Ascending aorta (tissue), 2 donors: ENCODE measurements at regions not wholly inside any gene's neighbourhood (a gene's known extent, or its start where the extent isn't known, plus 50 kb on each side); places are given as distances from the start of the nearest gene placed in this dataset.

Source experiments
- DNase-seq, 2 donors: peaks; one replicate each; pipeline ENCODE4 v3.0.0-alpha.2; 2019; ENCODE audit warnings: low spot score in 2 of 2
- H3K27ac ChIP-seq, 2 donors: fragments of 200-600 bp; sonication (generic); one replicate each; pipeline ENCODE4 v1.5.1; 2016 to 2017; ENCODE audit warnings: mild to moderate bottlenecking in 1 of 2
- H3K27me3 ChIP-seq: fragments of 200-600 bp; sonication (generic); one replicate; pipeline ENCODE4 v1.5.1; 2017
- H3K36me3 ChIP-seq, 2 donors: fragments of 200-600 bp; sonication (generic); one replicate each; pipeline ENCODE4 v1.5.1; 2016
- H3K4me1 ChIP-seq, 2 donors: fragments of 200-600 bp; sonication (generic); one replicate each; pipeline ENCODE4 v1.5.1; 2016 to 2017; ENCODE audit warnings: mild to moderate bottlenecking in 1 of 2
- H3K4me3 ChIP-seq, 2 donors: fragments of 200-600 bp; sonication (generic); one replicate each; pipeline ENCODE4 v1.5.1; 2016 to 2017; ENCODE audit warnings: mild to moderate bottlenecking in 1 of 2
- H3K9me3 ChIP-seq, 2 donors: fragments of 200-600 bp; sonication (generic); one replicate each; pipeline ENCODE4 v1.5.1; 2016
- CTCF ChIP-seq, 3 experiments: fragments of 200-600 bp in 2 of 3; fragments of 450-650 bp in 1 of 3; sonication (generic) in 2 of 3; IDR thresholded peaks; one replicate each; pipeline ENCODE4 v1.5.1; 2016 to 2019; ENCODE audit warnings: antibody characterized with exemption in 3 of 3, mild to moderate bottlenecking in 1 of 3, moderate library complexity in 1 of 3
- intact Hi-C: fragments of 100-400 bp; cut with DNase I; formaldehyde crosslinking; loops from one replicate; pipeline ENCODE4 v1.15.1; 2023

- no peak overlapping the region for H3K4me3 ChIP-seq
- H3K4me1 ChIP-seq = no peaks in the 10 kb centered on the region
- H3K27ac ChIP-seq = no peak overlapping the region
- intact Hi-C loops = no loop called here
- no peak for TF ChIP-seq CTCF (IDR thresholded peaks at IDR 0.05)
- no peak for DNase-seq
- no peaks in the 10 kb centered on the region for H3K36me3 ChIP-seq
- no peaks in the 10 kb centered on the region for H3K9me3 ChIP-seq
- no peaks in the 10 kb centered on the region for H3K27me3 ChIP-seq
Measured at GRCh38 chrX:107507744-107508117, 58.3 kb downstream of the FRMPD3 start.

GRCh38 chrX:107508925-107509324 lies 59.5 kb downstream of the FRMPD3 start:
- H3K9me3 ChIP-seq = no peaks in the 10 kb centered on the region
- H3K4me1 ChIP-seq = no peaks in the 10 kb centered on the region
- H3K4me3 ChIP-seq = no peak overlapping the region
- H3K27ac ChIP-seq = no peak overlapping the region
- intact Hi-C loops = no loop called here
- no peaks in the 10 kb centered on the region for H3K36me3 ChIP-seq
- no peak for DNase-seq
- H3K27me3 ChIP-seq = no peaks in the 10 kb centered on the region
- TF ChIP-seq CTCF (IDR thresholded peaks at IDR 0.05) = no peak

DNA sequence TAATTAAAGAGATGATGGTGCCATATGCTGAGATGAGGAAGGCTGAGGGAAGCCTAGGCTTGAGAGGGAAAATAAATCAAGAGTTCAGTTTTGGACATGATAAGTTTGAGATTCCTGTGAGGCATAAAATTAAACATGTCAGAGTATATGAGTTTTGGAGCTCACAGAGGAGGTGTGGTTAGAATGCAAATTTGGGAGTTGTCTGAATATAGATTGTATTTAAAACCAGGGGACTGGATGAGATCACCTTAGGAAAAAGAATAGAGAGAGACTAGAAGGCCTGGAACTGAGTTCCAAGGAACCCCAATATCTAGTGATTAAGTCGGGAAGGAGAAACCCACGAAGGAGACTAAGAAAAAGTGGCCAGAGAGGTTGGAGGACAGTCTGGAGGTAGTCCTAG lies 65.5 kb downstream of the FRMPD3 start:
- H3K27ac ChIP-seq = no peak overlapping the region
- no peak overlapping the region for H3K4me3 ChIP-seq
- no peak for DNase-seq
- no peaks in the 10 kb centered on the region for H3K27me3 ChIP-seq
- no peaks in the 10 kb centered on the region for H3K4me1 ChIP-seq
- H3K9me3 ChIP-seq = no peaks in the 10 kb centered on the region
- intact Hi-C loops = no loop called here
- no peaks in the 10 kb centered on the region for H3K36me3 ChIP-seq
- TF ChIP-seq CTCF (IDR thresholded peaks at IDR 0.05) = no peak

DNA sequence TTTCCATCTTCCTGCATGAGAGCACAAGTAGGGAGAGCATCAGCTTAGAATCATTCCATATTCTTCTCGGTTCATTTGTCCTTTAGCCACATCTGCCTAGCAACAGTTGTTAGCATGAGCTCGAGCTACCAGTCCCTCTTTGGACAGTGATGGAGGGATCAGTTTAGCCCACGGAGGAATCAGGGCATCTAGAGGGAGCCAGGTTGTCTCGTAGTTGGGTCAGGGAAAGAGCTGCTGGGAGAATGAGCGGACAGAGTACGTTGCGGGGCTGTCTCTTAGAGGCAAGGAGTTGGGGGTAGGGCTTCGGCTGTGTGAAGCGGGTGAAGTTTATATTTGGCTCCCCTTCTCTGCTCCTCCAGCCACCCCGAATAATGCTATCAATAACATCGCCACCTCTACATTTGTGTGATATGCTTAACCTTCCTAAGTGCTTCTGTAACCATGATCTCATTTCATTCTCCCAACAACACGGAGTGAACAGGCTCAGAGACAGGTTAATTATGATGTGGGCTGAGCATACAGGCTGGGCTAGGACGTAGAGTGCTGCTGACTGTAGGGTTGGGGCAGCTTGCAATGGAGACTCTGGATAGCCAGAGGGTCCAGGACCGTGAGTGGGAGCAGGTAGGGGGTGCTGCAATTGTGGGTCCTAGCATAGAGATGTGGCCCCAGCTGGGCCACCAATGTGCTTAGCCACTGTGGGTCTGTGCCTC lies 72.6 kb downstream of the FRMPD3 start:
- no peaks in the 10 kb centered on the region for H3K36me3 ChIP-seq
- no peak for TF ChIP-seq CTCF (IDR thresholded peaks at IDR 0.05)
- intact Hi-C loops = no loop called here
- H3K4me1 ChIP-seq = no peaks in the 10 kb centered on the region
- DNase-seq = no peak
- H3K27me3 ChIP-seq = no peaks in the 10 kb centered on the region
- H3K9me3 ChIP-seq = no peaks in the 10 kb centered on the region
- no peak overlapping the region for H3K27ac ChIP-seq
- no peak overlapping the region for H3K4me3 ChIP-seq

- no peak overlapping the region for H3K27ac ChIP-seq
- TF ChIP-seq CTCF (IDR thresholded peaks at IDR 0.05) = no peak
- no peak for DNase-seq
- H3K4me3 ChIP-seq = no peak overlapping the region
- intact Hi-C loops = no loop called here
- no peaks in the 10 kb centered on the region for H3K4me1 ChIP-seq
- H3K9me3 ChIP-seq = no peaks in the 10 kb centered on the region
- H3K36me3 ChIP-seq = no peaks in the 10 kb centered on the region
- no peaks in the 10 kb centered on the region for H3K27me3 ChIP-seq
Measured at GRCh38 chrX:107522901-107523300, 73.4 kb downstream of the FRMPD3 start.

GRCh38 chrX:107526141-107526540 lies 76.7 kb downstream of the FRMPD3 start:
- intact Hi-C loops = no loop called here
- no peak for TF ChIP-seq CTCF (IDR thresholded peaks at IDR 0.05)
- Histone ChIP-seq H3K9me3 (no peaks in the 10 kb centered on the region), H3K4me1 (no peaks in the 10 kb centered on the region), H3K27me3 (no peaks in the 10 kb centered on the region), H3K27ac (no peak overlapping the region), H3K36me3 (no peaks in the 10 kb centered on the region), H3K4me3 (no peak overlapping the region)
- DNase-seq = no peak
